HEK293 (cell line): ENCODE measurements at regions not wholly inside any gene's neighbourhood (a gene's known extent, or its start where the extent isn't known, plus 50 kb on each side); places are given as distances from the start of the nearest gene placed in this dataset.

ENCODE experiments used
- CTCF ChIA-PET: fragments of 350-600 bp; formaldehyde crosslinking; extraction: SDS; loops from one replicate; lab custom pipeline; 2021; ENCODE audit warnings: antibody characterized with exemption; lab: Yijun Ruan, JAX
- POLR2A ChIA-PET: fragments of 300-600 bp; formaldehyde crosslinking; extraction: SDS; loops from one replicate; lab custom pipeline; 2020; ENCODE audit warnings: antibody characterized with exemption, inconsistent platforms; lab: Yijun Ruan, JAX
- H3K27ac ChIP-seq: fragments of 200-500 bp; sonication (Bioruptor generic); 2 replicates; pipeline ENCODE4 v1.5.1; 2014; ENCODE audit warnings: low read depth, low read length, control low read depth, inconsistent platforms; ENCODE audit errors: extremely low read depth
- H3K36me3 ChIP-seq, 2 experiments: fragments of 200-500 bp in 1 of 2; sonication (Bioruptor generic) in 1 of 2; 1 replicate in 1 of 2; 2 replicates in 1 of 2; pipeline ENCODE4 v1.5.1; 2014 to 2017; ENCODE audit warnings: inconsistent platforms in 2 of 2, low read length in 2 of 2; ENCODE audit not compliant: control insufficient read depth in 2 of 2, insufficient read depth in 1 of 2
- H3K4me1 ChIP-seq: fragments of 200-500 bp; sonication (Bioruptor generic); 2 replicates; pipeline ENCODE4 v1.5.1; 2014; ENCODE audit warnings: mild to moderate bottlenecking, low read length, inconsistent platforms; ENCODE audit not compliant: control insufficient read depth, insufficient read depth
- H3K4me3 ChIP-seq: 2 replicates; pipeline ENCODE4 v1.5.1; 2011; ENCODE audit warnings: low read depth, mild to moderate bottlenecking, control low read depth, low read length, moderate library complexity
- H3K9me3 ChIP-seq: fragments of 200-500 bp; sonication (Bioruptor generic); 2 replicates; pipeline ENCODE4 v1.5.1; 2014; ENCODE audit warnings: low read depth, low read length, inconsistent platforms; ENCODE audit not compliant: control insufficient read depth, insufficient read depth
- EGR2 ChIP-seq: fragments of 450-650 bp; formaldehyde crosslinking; IDR thresholded peaks from 2 replicates; pipeline ENCODE4 v1.5.1; 2016; ENCODE audit warnings: low read depth, missing biosample characterization, missing genetic modification characterization
- FEZF1 ChIP-seq: fragments of 450-650 bp; formaldehyde crosslinking; IDR thresholded peaks from 2 replicates; pipeline ENCODE4 v1.5.1; 2016; ENCODE audit warnings: missing biosample characterization, missing genetic modification characterization
- GLI4 ChIP-seq: fragments of 450-650 bp; formaldehyde crosslinking; IDR thresholded peaks from 2 replicates; pipeline ENCODE4 v1.5.1; 2016; ENCODE audit warnings: missing biosample characterization, missing genetic modification characterization
- GLIS1 ChIP-seq: fragments of 450-650 bp; formaldehyde crosslinking; IDR thresholded peaks from 2 replicates; pipeline ENCODE4 v1.5.1; 2016; ENCODE audit warnings: missing biosample characterization, missing genetic modification characterization
- KLF9 ChIP-seq: fragments of 450-650 bp; formaldehyde crosslinking; IDR thresholded peaks from 2 replicates; pipeline ENCODE4 v1.5.1; 2016; ENCODE audit warnings: missing biosample characterization, missing genetic modification characterization, low read depth
- ZFHX2 ChIP-seq: fragments of 450-650 bp; formaldehyde crosslinking; conservative IDR thresholded peaks from 2 replicates; pipeline ENCODE4 v1.5.1; 2016; ENCODE audit warnings: missing biosample characterization, missing genetic modification characterization
- ZNF114 ChIP-seq: fragments of 450-650 bp; formaldehyde crosslinking; IDR thresholded peaks from 2 replicates; pipeline ENCODE4 v1.5.0; 2017; ENCODE audit warnings: missing biosample characterization, missing genetic modification characterization
- ZNF138 ChIP-seq: fragments of 450-650 bp; formaldehyde crosslinking; IDR thresholded peaks from 2 replicates; pipeline ENCODE4 v1.5.1; 2016; ENCODE audit warnings: missing biosample characterization, missing genetic modification characterization, borderline replicate concordance
- ZNF169 ChIP-seq: fragments of 450-650 bp; formaldehyde crosslinking; IDR thresholded peaks from 2 replicates; pipeline ENCODE4 v1.5.1; 2016; ENCODE audit warnings: missing biosample characterization, missing genetic modification characterization
- ZNF19 ChIP-seq: fragments of 450-650 bp; formaldehyde crosslinking; IDR thresholded peaks from 2 replicates; pipeline ENCODE4; 2016; ENCODE audit warnings: missing biosample characterization, missing genetic modification characterization, low read depth
- ZNF23 ChIP-seq: fragments of 450-650 bp; formaldehyde crosslinking; IDR thresholded peaks from 2 replicates; pipeline ENCODE4 v1.5.1; 2016; ENCODE audit warnings: missing biosample characterization, missing genetic modification characterization, borderline replicate concordance
- ZNF274 ChIP-seq, 2 experiments: fragments of 200-500 bp in 1 of 2; fragments of 450-650 bp in 1 of 2; sonication (Bioruptor generic) in 1 of 2; formaldehyde crosslinking in 1 of 2; IDR thresholded peaks; 2 replicates each; pipeline versions ENCODE4 v1.5.1 to v1.6.1; 2014 to 2016; ENCODE audit warnings: borderline replicate concordance in 1 of 2, inconsistent platforms in 1 of 2, low read length in 1 of 2, missing biosample characterization in 1 of 2, missing genetic modification characterization in 1 of 2
- ZNF302 ChIP-seq: fragments of 450-650 bp; formaldehyde crosslinking; IDR thresholded peaks from 2 replicates; pipeline ENCODE4 v1.5.1; 2016; ENCODE audit warnings: missing biosample characterization, missing genetic modification characterization, low read depth
- ZNF324 ChIP-seq: fragments of 450-650 bp; formaldehyde crosslinking; IDR thresholded peaks from 2 replicates; pipeline ENCODE4 v1.5.1; 2016; ENCODE audit warnings: missing biosample characterization, missing genetic modification characterization
- ZNF473 ChIP-seq: fragments of 450-650 bp; formaldehyde crosslinking; IDR thresholded peaks from 2 replicates; pipeline ENCODE4 v1.5.1; 2017; ENCODE audit warnings: missing biosample characterization, missing genetic modification characterization
- ZNF610 ChIP-seq: fragments of 450-650 bp; formaldehyde crosslinking; IDR thresholded peaks from 2 replicates; pipeline ENCODE4 v1.5.1; 2016; ENCODE audit warnings: missing biosample characterization, missing genetic modification characterization, borderline replicate concordance
- ZNF791 ChIP-seq: fragments of 450-650 bp; formaldehyde crosslinking; IDR thresholded peaks from 2 replicates; pipeline ENCODE4 v1.5.1; 2016; ENCODE audit warnings: missing biosample characterization, missing genetic modification characterization
- ZNF843 ChIP-seq: fragments of 450-650 bp; formaldehyde crosslinking; IDR thresholded peaks from 2 replicates; pipeline ENCODE4 v1.5.1; 2016; ENCODE audit warnings: missing biosample characterization, missing genetic modification characterization
- TF ChIP-seq, protein P1 (sequence below): fragments of 450-650 bp; formaldehyde crosslinking; IDR thresholded peaks from 2 replicates; pipeline ENCODE4 v1.5.1; 2016; ENCODE audit warnings: missing biosample characterization, missing genetic modification characterization
- TF ChIP-seq, protein P2 (sequence below): fragments of 450-650 bp; formaldehyde crosslinking; IDR thresholded peaks from 2 replicates; pipeline ENCODE4 v1.5.1; 2016; ENCODE audit warnings: missing biosample characterization, missing genetic modification characterization
- TF ChIP-seq, protein P3 (sequence below): fragments of 450-650 bp; formaldehyde crosslinking; IDR thresholded peaks from 2 replicates; pipeline ENCODE4 v1.5.1; 2016; ENCODE audit warnings: missing biosample characterization, missing genetic modification characterization, low read depth

- ChIA-PET POLR2A (no interaction called here), CTCF (interaction anchor here (1.4 to 2.0 kb wide), 2 partner anchors 43 to 97 kb away, joined by 6 to 7 read pairs; no protein-coding TSS in a partner anchor)
- Histone ChIP-seq H3K36me3 (no peaks in the 10 kb centered on the region), H3K9me3 (no peaks in the 10 kb centered on the region; the same call in 1 of the 2 replicates), H3K27ac (no peak overlapping the region), H3K4me3 (no peak overlapping the region), H3K4me1 (no peaks in the 10 kb centered on the region)
- no peak for TF ChIP-seq ZNF169 (tag by site-specific recombination)
Observed at GRCh38 chr19:30780032-30780431, 407.8 kb downstream of the ZNF536 start.

DNA sequence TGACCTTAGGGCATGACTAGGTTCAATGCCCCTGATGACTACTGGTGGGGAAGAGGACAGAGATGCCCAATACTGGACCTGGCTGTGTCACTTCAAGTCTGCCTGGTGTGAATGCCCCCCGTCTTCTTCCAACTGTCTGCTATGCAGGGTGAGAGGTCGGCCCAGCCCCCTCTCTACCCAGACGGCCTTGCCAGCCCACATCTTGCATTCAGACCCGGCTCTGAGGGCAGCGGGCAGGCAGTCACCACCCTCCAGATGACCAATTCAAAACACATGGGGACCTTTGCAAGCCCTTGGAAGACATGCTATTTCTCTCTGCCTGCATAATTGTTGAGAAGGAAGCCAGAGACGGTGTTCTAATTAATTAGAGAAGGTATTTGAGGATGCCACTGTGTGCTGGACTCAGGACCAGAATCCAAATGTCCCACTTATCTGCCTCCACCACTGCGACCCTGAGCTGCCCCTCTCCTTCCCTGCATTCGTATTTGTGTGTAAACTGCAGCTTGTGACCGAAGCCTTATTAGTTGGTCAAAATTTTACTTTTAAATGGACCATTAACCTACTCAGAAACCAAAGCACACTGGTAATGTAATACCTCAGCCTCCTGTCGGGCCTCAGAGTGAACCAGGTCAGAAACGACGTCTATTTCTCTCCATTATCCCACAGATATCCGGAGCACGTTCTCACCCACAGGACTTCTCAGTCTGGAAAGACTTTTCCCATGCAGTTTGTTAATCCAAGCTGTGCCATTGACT is 407.0 kb downstream of the ZNF536 start:
- CTCF ChIA-PET = interaction anchor here (0.6 to 2.0 kb wide), 4 partner anchors 18 to 96 kb away, joined by 3 to 7 read pairs (median 4); no protein-coding TSS in a partner anchor
- peaks cover 2% of the 10 kb centered on the region; the same call in 1 of the 2 replicates for H3K9me3 ChIP-seq
- H3K4me3 ChIP-seq = no peak overlapping the region
- H3K4me1 ChIP-seq = no peaks in the 10 kb centered on the region
- no peak overlapping the region for H3K27ac ChIP-seq
- H3K36me3 ChIP-seq = no peaks in the 10 kb centered on the region
- POLR2A ChIA-PET = no interaction called here
- TF ChIP-seq GLI4 (tag by site-specific recombination) (no peak), ZNF324 (no peak)
- TF ChIP-seq, protein P1, sequence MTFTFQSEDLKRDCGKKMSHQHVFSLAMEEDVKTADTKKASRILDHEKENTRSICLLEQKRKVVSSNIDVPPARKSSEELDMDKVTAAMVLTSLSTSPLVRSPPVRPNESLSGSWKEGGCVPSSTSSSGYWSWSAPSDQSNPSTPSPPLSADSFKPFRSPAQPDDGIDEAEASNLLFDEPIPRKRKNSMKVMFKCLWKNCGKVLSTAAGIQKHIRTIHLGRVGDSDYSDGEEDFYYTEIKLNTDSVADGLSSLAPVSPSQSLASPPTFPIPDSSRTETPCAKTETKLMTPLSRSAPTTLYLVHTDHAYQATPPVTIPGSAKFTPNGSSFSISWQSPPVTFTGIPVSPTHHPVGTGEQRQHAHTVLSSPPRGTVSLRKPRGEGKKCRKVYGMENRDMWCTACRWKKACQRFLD = no peak

DNA sequence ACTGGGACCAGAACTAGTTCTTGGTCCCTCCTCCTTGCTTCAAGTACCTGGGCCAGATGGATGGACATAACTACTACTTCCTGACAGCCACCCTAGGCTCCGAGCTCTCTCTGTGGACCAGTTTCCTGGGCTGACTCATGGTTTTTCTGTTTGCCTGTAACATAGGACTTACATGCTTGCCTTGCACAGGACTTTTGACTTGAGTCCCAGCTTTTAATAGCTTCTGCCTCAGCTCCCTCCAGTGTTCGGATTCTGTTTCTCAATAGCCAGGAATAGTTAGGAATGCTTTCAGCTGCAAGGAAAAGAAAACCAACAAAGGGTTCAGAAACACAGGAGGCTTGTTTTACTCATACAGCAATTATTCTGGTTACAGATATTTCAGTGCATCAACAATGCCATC is 405.9 kb downstream of the ZNF536 start:
- no peaks in the 10 kb centered on the region for H3K4me1 ChIP-seq
- H3K36me3 ChIP-seq = no peaks in the 10 kb centered on the region
- H3K9me3 ChIP-seq = peaks cover 2% of the 10 kb centered on the region
- ChIA-PET POLR2A (no interaction called here), CTCF (interaction anchor here (0.6 to 2.6 kb wide), 5 partner anchors 10 to 95 kb away, joined by 3 to 10 read pairs (median 7); no protein-coding TSS in a partner anchor)
- TF ChIP-seq ZNF114 = no peak
- TF ChIP-seq ZNF791 = no peak
- TF ChIP-seq ZNF274 (IDR thresholded peaks at IDR 0.05; ENCODE audit: low read length) = no peak
- TF ChIP-seq ZNF274 (tag by site-specific recombination; IDR thresholded peaks at IDR 0.05; ENCODE audit: borderline replicate concordance) = no peak
- no peak for TF ChIP-seq GLIS1
- H3K4me3 ChIP-seq = no peak overlapping the region
- no peak overlapping the region for H3K27ac ChIP-seq

DNA sequence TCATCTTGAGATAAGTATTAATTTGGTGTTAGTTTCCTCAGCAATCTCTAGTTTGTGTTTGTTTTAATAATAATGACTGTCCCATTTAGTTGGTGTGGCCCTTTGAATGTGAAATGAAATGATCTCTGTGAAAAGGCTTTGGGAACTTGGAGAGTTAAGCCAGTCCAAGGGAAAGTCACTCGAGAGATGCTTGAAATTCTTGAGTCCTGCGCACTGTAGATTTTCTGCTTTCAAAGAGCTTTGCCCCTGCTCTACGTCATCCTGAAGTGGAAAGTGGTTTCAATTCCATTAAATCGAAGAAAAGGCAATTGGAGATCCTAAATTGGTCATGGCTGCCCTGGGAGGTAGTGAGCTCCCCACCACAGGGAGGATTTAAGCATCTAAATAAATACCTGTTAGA is 403.8 kb downstream of the ZNF536 start:
- ChIA-PET CTCF (interaction anchor here (0.7 to 2.6 kb wide), 4 partner anchors 9 to 93 kb away, joined by 4 to 15 read pairs (median 7); no protein-coding TSS in a partner anchor), POLR2A (no interaction called here)
- Histone ChIP-seq H3K9me3 (peaks cover 14% of the 10 kb centered on the region), H3K4me1 (no peaks in the 10 kb centered on the region), H3K4me3 (no peak overlapping the region), H3K27ac (no peak overlapping the region), H3K36me3 (peaks cover 0 to 7% of the 10 kb centered on the region in 2 experiments; a peak in 1 of 3 replicates)
- TF ChIP-seq, protein P2, sequence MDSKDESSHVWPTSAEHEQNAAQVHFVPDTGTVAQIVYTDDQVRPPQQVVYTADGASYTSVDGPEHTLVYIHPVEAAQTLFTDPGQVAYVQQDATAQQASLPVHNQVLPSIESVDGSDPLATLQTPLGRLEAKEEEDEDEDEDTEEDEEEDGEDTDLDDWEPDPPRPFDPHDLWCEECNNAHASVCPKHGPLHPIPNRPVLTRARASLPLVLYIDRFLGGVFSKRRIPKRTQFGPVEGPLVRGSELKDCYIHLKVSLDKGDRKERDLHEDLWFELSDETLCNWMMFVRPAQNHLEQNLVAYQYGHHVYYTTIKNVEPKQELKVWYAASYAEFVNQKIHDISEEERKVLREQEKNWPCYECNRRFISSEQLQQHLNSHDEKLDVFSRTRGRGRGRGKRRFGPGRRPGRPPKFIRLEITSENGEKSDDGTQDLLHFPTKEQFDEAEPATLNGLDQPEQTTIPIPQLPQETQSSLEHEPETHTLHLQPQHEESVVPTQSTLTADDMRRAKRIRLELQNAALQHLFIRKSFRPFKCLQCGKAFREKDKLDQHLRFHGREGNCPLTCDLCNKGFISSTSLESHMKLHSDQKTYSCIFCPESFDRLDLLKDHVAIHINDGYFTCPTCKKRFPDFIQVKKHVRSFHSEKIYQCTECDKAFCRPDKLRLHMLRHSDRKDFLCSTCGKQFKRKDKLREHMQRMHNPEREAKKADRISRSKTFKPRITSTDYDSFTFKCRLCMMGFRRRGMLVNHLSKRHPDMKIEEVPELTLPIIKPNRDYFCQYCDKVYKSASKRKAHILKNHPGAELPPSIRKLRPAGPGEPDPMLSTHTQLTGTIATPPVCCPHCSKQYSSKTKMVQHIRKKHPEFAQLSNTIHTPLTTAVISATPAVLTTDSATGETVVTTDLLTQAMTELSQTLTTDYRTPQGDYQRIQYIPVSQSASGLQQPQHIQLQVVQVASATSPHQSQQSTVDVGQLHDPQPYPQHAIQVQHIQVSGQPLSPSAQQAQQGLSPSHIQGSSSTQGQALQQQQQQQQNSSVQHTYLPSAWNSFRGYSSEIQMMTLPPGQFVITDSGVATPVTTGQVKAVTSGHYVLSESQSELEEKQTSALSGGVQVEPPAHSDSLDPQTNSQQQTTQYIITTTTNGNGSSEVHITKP (tag by site-specific recombination) = no peak
- TF ChIP-seq ZNF302 (tag by site-specific recombination) = no peak
- TF ChIP-seq ZNF610 (tag by site-specific recombination) = no peak
- TF ChIP-seq ZNF138 (tag by site-specific recombination) = no peak
- TF ChIP-seq FEZF1 (tag by site-specific recombination) = no peak
- TF ChIP-seq ZNF19 (tag by site-specific recombination) = no peak
- no peak for TF ChIP-seq KLF9
- no peak for TF ChIP-seq EGR2 (tag by site-specific recombination)
- TF ChIP-seq, protein P3, sequence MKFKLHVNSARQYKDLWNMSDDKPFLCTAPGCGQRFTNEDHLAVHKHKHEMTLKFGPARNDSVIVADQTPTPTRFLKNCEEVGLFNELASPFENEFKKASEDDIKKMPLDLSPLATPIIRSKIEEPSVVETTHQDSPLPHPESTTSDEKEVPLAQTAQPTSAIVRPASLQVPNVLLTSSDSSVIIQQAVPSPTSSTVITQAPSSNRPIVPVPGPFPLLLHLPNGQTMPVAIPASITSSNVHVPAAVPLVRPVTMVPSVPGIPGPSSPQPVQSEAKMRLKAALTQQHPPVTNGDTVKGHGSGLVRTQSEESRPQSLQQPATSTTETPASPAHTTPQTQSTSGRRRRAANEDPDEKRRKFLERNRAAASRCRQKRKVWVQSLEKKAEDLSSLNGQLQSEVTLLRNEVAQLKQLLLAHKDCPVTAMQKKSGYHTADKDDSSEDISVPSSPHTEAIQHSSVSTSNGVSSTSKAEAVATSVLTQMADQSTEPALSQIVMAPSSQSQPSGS (tag by site-specific recombination) = no peak
- no peak for TF ChIP-seq ZFHX2 (tag by site-specific recombination)
- no peak for TF ChIP-seq ZNF843 (tag by site-specific recombination)
- no peak for TF ChIP-seq ZNF23 (tag by site-specific recombination)
- TF ChIP-seq ZNF473 (tag by site-specific recombination) = no peak
